ENCODE measurements at regions not wholly inside any gene's neighbourhood (a gene's known extent, or its start where the extent isn't known, plus 50 kb on each side); places are given as distances from the start of the nearest gene placed in this dataset.
A peak's percentile ranks its signal among the peaks of the same experiment; 100 is the strongest.

GRCh38 chr11:112440518-112440917 lies 179.9 kb upstream of the PLET1 start:
- Histone ChIP-seq H3K36me3 (ENCODE audit: control insufficient read depth, insufficient read depth, low read length) (no peaks in the 10 kb centered on the region), H3K4me3 (ENCODE audit: low read depth, low read length) (no peak overlapping the region), H3K27me3 (ENCODE audit: control insufficient read depth, insufficient read depth, low read length) (no peaks in the 10 kb centered on the region)
- FAIRE-seq: peak; percentile 75
- DNase-seq (ENCODE audit: low read depth): no peak
- peak; percentile 9 for TF ChIP-seq CTCF (IDR thresholded peaks at IDR 0.05; ENCODE audit: insufficient read depth, low read length, severe bottlenecking)

- H3K36me3 ChIP-seq (ENCODE audit: control insufficient read depth, insufficient read depth, low read length): no peaks in the 10 kb centered on the region
- no peaks in the 10 kb centered on the region for H3K27me3 ChIP-seq (ENCODE audit: control insufficient read depth, insufficient read depth, low read length)
- no peak for TF ChIP-seq CTCF (IDR thresholded peaks at IDR 0.05; ENCODE audit: insufficient read depth, low read length, severe bottlenecking)
- H3K4me3 ChIP-seq (ENCODE audit: low read depth, low read length): no peak overlapping the region
- no peak for DNase-seq (ENCODE audit: low read depth)
- no peak for FAIRE-seq
Measured at GRCh38 chr11:112448168-112448567, 187.5 kb upstream of the PLET1 start.

GRCh38 chr11:112448806-112449205 lies 188.1 kb upstream of the PLET1 start:
- no peaks in the 10 kb centered on the region for H3K36me3 ChIP-seq (ENCODE audit: control insufficient read depth, insufficient read depth, low read length)
- DNase-seq (ENCODE audit: low read depth) (no peak), FAIRE-seq (no peak)
- no peak overlapping the region for H3K4me3 ChIP-seq (ENCODE audit: low read depth, low read length)
- H3K27me3 ChIP-seq (ENCODE audit: control insufficient read depth, insufficient read depth, low read length): no peaks in the 10 kb centered on the region
- TF ChIP-seq CTCF (IDR thresholded peaks at IDR 0.05; ENCODE audit: insufficient read depth, low read length, severe bottlenecking): no peak

GRCh38 chr11:112451250-112451649 lies 190.6 kb upstream of the PLET1 start:
- TF ChIP-seq CTCF (IDR thresholded peaks at IDR 0.05; ENCODE audit: insufficient read depth, low read length, severe bottlenecking): no peak
- no peaks in the 10 kb centered on the region for H3K27me3 ChIP-seq (ENCODE audit: control insufficient read depth, insufficient read depth, low read length)
- no peak for FAIRE-seq
- DNase-seq (ENCODE audit: low read depth): no peak
- no peak overlapping the region for H3K4me3 ChIP-seq (ENCODE audit: low read depth, low read length)
- no peaks in the 10 kb centered on the region for H3K36me3 ChIP-seq (ENCODE audit: control insufficient read depth, insufficient read depth, low read length)

GRCh38 chr11:112453601-112454577 lies 193.2 kb upstream of the PLET1 start:
- no peaks in the 10 kb centered on the region for H3K36me3 ChIP-seq (ENCODE audit: control insufficient read depth, insufficient read depth, low read length)
- H3K4me3 ChIP-seq (ENCODE audit: low read depth, low read length): no peak overlapping the region
- FAIRE-seq: peak; percentile 62
- peak; percentile 32 for TF ChIP-seq CTCF (IDR thresholded peaks at IDR 0.05; ENCODE audit: insufficient read depth, low read length, severe bottlenecking)
- DNase-seq (ENCODE audit: low read depth): peak; percentile 45
- H3K27me3 ChIP-seq (ENCODE audit: control insufficient read depth, insufficient read depth, low read length): no peaks in the 10 kb centered on the region

Measured in bronchial epithelial cell (primary cell).